ENCODE measurements at regions not wholly inside any gene's neighbourhood (a gene's known extent, or its start where the extent isn't known, plus 50 kb on each side); places are given as distances from the start of the nearest gene placed in this dataset.

GRCh38 chr5:31068287-31068686 is 125.2 kb upstream of the CDH6 start:
- no peak for TF ChIP-seq CTCF (IDR thresholded peaks at IDR 0.05; ENCODE audit: low read depth, low read length, missing control alignments)
- no peak for DNase-seq
- H3K36me3 ChIP-seq (replicated peaks) = no peaks in the 10 kb centered on the region
- no peak overlapping the region for H3K27ac ChIP-seq
- H3K4me3 ChIP-seq (ENCODE audit: low read depth, low read length) = no peak overlapping the region
- in situ Hi-C loops (cut with HindIII; ENCODE audit: low pct_ligation_motif_present, low sequenced_read_pairs) = no loop called here
- no peaks in the 10 kb centered on the region for H3K27me3 ChIP-seq (replicated peaks)

GRCh38 chr5:31066655-31067328 is 126.7 kb upstream of the CDH6 start:
- TF ChIP-seq CTCF (IDR thresholded peaks at IDR 0.05; ENCODE audit: low read depth, low read length, missing control alignments) = no peak
- no peaks in the 10 kb centered on the region for H3K36me3 ChIP-seq (replicated peaks)
- H3K4me3 ChIP-seq (ENCODE audit: low read depth, low read length) = no peak overlapping the region
- no peaks in the 10 kb centered on the region for H3K27me3 ChIP-seq (replicated peaks)
- in situ Hi-C loops (cut with HindIII; ENCODE audit: low pct_ligation_motif_present, low sequenced_read_pairs) = no loop called here
- H3K27ac ChIP-seq = peak overlapping the region; percentile 37
- peak; percentile 49 for DNase-seq

GRCh38 chr5:31064215-31064614 is 129.3 kb upstream of the CDH6 start:
- TF ChIP-seq CTCF (IDR thresholded peaks at IDR 0.05; ENCODE audit: low read depth, low read length, missing control alignments) = no peak
- Histone ChIP-seq H3K36me3 (replicated peaks) (no peaks in the 10 kb centered on the region), H3K27me3 (replicated peaks) (no peaks in the 10 kb centered on the region), H3K27ac (no peak overlapping the region), H3K4me3 (ENCODE audit: low read depth, low read length) (no peak overlapping the region)
- DNase-seq = no peak
- in situ Hi-C loops (cut with HindIII; ENCODE audit: low pct_ligation_motif_present, low sequenced_read_pairs) = no loop called here

DNA sequence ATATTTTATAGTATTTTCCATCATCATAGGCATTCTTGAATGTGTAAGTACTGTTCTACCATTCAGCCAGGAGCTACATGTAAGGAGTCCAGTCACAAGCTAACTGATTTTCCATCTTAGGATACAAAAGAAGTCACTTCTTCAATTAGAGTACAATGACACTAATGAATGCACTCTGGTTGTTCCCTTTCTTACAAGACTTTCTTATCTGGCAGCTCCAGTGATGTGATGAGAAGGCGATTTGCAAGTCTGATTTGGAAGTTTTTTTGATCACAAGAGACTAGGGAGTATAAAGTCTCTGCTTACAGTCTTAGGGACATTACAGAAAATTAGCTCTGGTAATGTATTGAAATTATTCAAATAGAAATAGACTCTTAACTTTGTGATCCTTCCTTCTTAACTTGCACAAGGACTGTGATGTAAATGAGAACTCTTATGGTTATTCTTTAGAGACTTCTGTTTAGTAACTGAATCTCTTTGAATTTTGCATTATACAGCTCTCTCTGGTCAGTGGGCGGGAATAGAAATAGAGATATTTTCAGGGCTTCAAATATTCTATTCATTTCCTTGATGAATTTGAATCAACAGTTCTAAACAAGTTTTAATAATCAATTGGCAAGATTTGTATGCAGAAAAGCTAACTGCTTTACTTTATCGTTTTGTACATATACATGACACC is 130.4 kb upstream of the CDH6 start:
- in situ Hi-C loops (cut with HindIII; ENCODE audit: low pct_ligation_motif_present, low sequenced_read_pairs) = no loop called here
- Histone ChIP-seq H3K27ac (no peak overlapping the region), H3K4me3 (ENCODE audit: low read depth, low read length) (no peak overlapping the region)

DNA sequence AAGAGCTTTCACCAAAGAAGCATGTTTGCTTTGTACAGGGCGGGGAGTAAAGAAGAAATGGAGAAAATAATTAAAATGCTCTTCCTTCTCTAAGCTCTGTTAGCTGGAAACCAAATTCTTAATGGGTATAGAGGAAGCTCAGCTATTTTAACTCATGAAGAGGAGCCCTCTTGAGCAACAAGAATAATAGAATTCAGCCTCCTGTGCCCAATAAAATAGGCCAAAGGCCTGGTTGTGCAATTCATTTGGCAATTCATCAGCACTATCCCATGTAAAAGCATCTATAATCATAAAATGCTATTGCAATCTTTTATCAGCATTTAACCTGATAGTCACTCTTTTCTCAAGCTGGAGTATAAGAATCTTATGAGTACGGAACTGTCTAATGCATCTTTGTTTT is 133.6 kb upstream of the CDH6 start:
- no peak for DNase-seq
- in situ Hi-C loops (cut with HindIII; ENCODE audit: low pct_ligation_motif_present, low sequenced_read_pairs) = no loop called here
- H3K27ac ChIP-seq = no peak overlapping the region
- H3K36me3 ChIP-seq (replicated peaks) = no peaks in the 10 kb centered on the region
- H3K4me3 ChIP-seq (ENCODE audit: low read depth, low read length) = no peak overlapping the region
- no peaks in the 10 kb centered on the region for H3K27me3 ChIP-seq (replicated peaks)
- no peak for TF ChIP-seq CTCF (IDR thresholded peaks at IDR 0.05; ENCODE audit: low read depth, low read length, missing control alignments)

More for the DNA sequence above, 130.4 kb upstream of the CDH6 start:
- no peak for DNase-seq
- no peaks in the 10 kb centered on the region for H3K27me3 ChIP-seq (replicated peaks)
- no peak for TF ChIP-seq CTCF (IDR thresholded peaks at IDR 0.05; ENCODE audit: low read depth, low read length, missing control alignments)
- no peaks in the 10 kb centered on the region for H3K36me3 ChIP-seq (replicated peaks)

Measured in brain microvascular endothelial cell (primary cell).